GM21360 (cell line): ENCODE measurements at regions not wholly inside any gene's neighbourhood (a gene's known extent, or its start where the extent isn't known, plus 50 kb on each side); places are given as distances from the start of the nearest gene placed in this dataset.
"Not testable (repeated sequence)": the region's sequence is repeated elsewhere in the genome, so short reads cannot be mapped to it uniquely, and the experiment has no call there.

ENCODE experiments used
- ATAC-seq: cut with Tn5 transposase; IDR thresholded peaks from one replicate; pipeline ENCODE4 v1.9.1; 2021; ENCODE audit warnings: mild to moderate bottlenecking, moderate library complexity; ENCODE audit not compliant: unreplicated experiment

DNA sequence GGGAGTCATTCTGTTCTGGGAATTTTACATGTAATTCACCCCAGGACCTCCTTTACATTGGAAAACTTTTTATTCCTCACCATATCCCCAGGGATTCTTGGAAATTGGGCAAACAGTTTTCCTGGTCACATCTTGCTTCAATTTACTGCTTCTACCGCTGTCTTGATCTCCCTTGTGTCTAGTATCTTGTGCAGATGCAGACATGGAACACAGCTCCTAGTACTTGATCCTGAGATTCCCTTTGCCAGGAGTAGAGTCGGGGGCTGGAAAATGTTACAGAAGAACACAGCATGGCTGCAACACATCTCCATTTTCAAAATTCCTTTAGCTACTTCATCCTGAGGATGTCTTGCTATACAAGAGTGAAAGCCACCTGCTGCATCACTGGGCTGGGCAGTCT lies 472.8 kb downstream of the PLCL1 start:
- ATAC-seq = no peak

- no peak for ATAC-seq
Observed at GRCh38 chr2:198273660-198274059, 469.3 kb downstream of the PLCL1 start.

GRCh38 chr2:198270157-198270556 lies 465.8 kb downstream of the PLCL1 start:
- not testable (repeated sequence) for ATAC-seq

DNA sequence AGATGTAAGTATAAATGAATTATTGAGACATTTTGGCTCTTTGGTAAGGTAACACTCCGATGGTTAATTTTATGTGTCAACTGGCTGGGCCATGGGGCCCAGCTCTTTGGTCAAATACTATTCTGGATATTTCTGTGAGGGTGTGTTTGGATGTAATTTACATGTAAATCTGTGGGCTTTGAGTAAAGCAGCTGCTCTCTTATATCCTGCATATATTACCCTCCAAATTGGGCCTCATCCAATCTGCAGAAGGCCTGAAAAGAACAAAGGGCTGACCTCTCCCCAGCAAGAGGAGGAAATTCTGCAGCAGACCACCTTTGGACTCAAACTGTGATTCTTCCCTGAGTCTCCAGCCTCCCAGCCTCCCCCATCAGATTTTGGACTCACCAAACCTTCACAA lies 464.1 kb downstream of the PLCL1 start:
- ATAC-seq = no peak

DNA sequence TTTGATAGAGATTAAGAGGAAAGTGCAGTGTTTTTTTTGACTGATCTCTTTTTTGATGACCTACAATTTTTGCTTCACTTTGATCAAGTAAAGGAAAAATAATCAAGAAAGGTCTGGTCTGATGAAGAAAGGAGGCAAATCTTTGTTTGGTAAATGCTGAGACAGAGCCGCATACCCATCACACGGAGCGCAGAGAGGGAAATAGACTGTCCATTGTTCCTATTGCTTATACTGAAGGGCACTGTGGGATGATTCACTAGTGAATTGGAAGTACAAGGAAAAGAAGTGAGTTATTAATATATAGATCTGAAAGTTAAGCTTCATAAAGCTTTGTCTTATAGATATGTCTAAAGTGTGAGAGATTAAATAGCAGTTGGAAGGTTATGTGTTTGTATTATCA lies 455.1 kb downstream of the PLCL1 start:
- no peak for ATAC-seq

DNA sequence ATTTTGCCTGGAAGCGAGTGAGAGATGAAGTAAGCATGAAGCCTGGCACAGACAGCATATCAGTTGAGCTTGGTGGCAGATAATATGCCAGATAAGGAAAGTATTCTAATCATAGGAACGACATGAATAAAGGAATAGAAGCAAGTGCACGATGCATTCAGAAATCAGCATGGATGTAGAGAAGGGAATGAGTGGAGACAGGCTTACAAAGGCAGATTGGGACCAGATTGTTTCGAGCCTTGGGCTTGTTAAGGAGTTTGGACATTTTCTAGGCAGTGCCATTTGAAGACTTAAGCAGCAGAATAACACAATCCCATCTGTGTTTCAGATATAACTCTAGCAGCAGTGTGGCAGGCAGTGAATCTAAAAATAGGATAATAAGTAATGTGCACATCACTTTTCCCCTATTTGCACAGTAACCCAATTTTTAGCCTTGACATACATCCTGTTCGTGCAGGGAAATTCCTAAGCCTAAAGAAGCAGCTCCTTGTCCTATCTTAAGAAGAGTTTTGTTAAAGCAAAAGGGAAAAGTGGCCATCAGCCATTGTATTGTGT lies 450.2 kb downstream of the PLCL1 start:
- ATAC-seq = no peak

DNA sequence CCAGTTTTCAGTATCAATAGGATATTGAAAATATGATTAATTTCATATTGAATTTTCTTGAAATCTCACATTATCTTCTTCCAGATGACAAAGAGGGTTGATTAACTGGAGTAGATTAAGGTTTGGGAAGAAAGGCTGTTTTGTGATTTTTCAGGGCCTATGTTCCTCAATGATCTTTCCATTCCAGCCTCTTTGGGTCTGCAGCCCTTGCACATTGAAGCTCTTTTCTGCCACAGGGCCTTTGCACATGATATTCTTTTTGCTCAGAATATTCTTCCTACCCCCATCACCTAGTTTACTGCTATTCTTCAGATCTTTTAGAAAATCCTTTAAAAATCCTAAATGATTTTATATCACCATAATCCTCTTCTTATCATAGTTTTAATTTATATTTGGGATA lies 449.6 kb downstream of the PLCL1 start:
- ATAC-seq = no peak

DNA sequence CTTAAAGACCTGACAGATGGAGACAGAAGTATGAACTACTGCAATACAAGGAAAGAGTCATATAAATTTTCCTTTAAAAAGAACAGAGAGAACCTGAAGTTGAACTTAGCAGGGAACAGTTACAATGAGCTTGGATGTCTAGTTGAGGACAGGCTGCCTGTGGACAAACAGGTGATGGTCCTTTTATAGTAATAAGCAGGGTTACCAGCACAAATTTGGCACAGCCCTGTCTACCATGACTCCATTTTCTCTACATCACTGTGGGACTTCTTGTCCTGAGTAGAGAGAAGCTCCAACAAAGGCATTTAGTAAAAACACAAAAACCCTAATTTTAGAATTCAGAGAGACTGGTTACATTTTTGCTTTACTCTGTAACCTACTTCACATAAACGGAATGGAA lies 448.1 kb downstream of the PLCL1 start:
- ATAC-seq = no peak

DNA sequence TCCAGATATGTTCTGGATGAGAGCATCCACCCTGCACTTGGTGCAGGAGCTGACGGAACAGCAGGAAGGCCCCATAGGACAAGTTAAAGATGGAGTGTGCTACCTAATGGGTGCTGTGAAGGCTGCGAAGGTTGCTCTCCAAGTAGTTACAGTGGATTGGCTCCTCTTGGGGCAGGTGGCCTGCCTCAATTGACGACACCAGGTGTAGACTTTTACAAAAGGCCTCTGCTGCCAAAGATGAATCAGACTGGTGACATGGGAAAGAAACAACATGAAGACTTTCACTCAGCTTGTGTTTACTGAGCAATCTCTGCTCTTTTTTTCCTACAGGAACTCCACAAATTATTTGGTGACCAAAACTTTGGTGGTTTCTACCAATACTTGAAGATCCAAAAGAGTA lies 437.7 kb downstream of the PLCL1 start:
- no peak for ATAC-seq

GRCh38 chr2:198238429-198238828 lies 434.0 kb downstream of the PLCL1 start:
- ATAC-seq = no peak

DNA sequence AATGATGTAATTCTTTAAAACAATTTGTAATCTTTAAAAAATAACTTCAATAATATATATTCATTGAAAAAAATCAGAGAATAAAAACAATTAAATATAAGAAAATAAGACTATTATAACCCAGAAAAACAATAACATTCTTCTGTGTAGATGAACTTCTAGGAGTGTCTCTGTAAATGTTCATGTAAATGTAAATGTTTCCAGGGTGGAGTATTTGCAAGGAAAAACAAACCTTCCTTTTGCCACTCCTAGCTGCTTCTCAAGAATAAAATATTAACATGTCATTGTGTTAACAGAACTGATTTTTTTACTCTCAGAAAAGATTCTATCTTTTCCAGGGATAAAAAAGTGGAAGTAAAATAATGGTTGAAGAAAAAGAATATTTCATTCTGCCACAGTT lies 431.9 kb downstream of the PLCL1 start:
- ATAC-seq = no peak

GRCh38 chr2:198232281-198232680 lies 427.9 kb downstream of the PLCL1 start:
- no peak for ATAC-seq

DNA sequence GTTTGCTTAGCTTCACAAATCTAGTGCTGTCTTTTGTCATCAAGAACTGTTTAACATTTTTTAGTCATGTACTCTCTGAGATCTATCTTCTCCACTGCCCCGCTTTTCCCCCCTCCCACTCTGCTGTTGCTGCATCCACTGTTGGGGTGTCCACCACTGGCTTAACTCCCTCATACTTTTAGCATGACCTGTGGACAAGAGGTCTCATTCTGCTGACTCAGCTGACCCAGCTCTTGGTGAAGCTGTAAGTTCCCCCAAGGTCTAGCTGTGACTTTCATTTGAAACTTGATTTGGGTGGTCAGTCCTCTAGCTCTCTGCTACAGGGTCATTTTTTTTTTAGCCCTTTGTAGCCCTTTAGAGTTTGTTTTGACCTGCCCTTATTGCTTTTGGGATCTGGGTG lies 427.2 kb downstream of the PLCL1 start:
- no peak for ATAC-seq

- ATAC-seq = no peak
Observed at GRCh38 chr2:198220763-198221610, 416.6 kb downstream of the PLCL1 start.

- no peak for ATAC-seq
Observed at GRCh38 chr2:198219292-198219691, 414.9 kb downstream of the PLCL1 start.

DNA sequence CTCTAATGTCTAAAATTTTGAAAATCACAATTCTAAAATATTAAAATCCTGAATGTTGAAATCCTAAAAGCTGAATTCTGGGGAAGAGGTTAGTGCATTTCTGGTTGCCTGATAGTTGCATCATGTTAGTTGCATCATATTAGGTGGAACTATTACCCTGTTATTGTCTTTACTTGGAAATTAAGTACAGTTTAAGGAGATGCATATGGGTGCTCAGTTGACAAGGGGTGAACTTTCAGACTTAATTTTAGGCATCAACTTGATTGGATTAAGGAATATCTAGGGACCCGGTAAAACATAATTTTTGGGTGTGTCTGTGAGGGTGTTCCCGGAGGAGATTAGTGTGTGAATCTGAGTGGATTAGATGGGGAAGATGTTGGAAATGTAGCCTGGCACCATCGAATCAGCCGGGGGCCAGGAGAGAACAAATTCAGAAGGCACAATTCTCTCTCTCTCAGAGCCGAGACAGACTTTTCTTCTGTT lies 409.8 kb downstream of the PLCL1 start:
- ATAC-seq = no peak

- ATAC-seq = no peak
Observed at GRCh38 chr2:198213253-198213652, 408.9 kb downstream of the PLCL1 start.

DNA sequence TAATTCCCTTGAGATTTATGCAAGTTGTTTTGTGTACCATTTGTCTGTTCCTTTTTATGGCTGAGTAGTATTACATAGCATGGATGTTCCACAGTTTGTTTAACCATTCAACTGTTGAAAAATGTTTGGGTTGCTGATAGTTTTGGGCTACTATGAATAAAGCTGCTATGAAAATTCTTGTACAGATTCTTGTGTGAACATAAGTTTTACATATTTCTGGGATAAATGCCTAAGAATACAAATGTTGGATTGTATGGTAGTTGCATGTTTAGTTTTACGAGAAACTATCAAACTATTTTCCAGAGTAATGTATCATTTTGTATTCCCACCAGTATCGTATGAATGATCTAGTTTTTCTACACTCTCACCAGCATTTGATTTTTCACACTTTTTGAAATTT lies 407.3 kb downstream of the PLCL1 start:
- ATAC-seq = no peak

GRCh38 chr2:198203336-198204069 lies 399.1 kb downstream of the PLCL1 start:
- ATAC-seq = no peak
